Breast epithelium (tissue), 4 donors: ENCODE measurements at regions not wholly inside any gene's neighbourhood (a gene's known extent, or its start where the extent isn't known, plus 50 kb on each side); places are given as distances from the start of the nearest gene placed in this dataset.
"Not testable (repeated sequence)": the region's sequence is repeated elsewhere in the genome, so short reads cannot be mapped to it uniquely, and the experiment has no call there.

Source experiments
- DNase-seq, 2 donors: peaks; one replicate each; pipeline ENCODE4 v3.0.0-alpha.2; 2019; ENCODE audit warnings: low spot score in 2 of 2
- H3K27ac ChIP-seq, 2 donors: fragments of 200-600 bp; sonication (generic) in 1 of 2; one replicate each; pipeline ENCODE4 v1.5.1; 2016 to 2019; ENCODE audit warnings: mild to moderate bottlenecking in 1 of 2
- H3K27me3 ChIP-seq, 2 donors: fragments of 200-600 bp; sonication (generic) in 1 of 2; one replicate each; pipeline versions ENCODE4 v1.5.1 to v1.6.0; 2017 to 2019; ENCODE audit warnings: control low read depth in 1 of 2, mild to moderate bottlenecking in 1 of 2
- H3K36me3 ChIP-seq: fragments of 200-600 bp; one replicate; pipeline ENCODE4 v1.5.1; 2019
- H3K4me1 ChIP-seq, 2 donors: fragments of 200-600 bp; sonication (generic); one replicate each; pipeline ENCODE4 v1.5.1; 2016 to 2019; ENCODE audit warnings: control low read depth in 1 of 2
- H3K4me3 ChIP-seq, 3 donors: fragments of 200-600 bp; sonication (generic); 1 replicate in 2 of 3; 2 replicates in 1 of 3; pipeline ENCODE4 v1.5.1; 2016 to 2019; ENCODE audit warnings: mild to moderate bottlenecking in 3 of 3, moderate library complexity in 2 of 3
- H3K9me3 ChIP-seq, 2 donors: fragments of 200-600 bp; sonication (generic) in 1 of 2; one replicate each; pipeline ENCODE4 v1.5.1; 2016 to 2019; ENCODE audit warnings: control low read depth in 1 of 2
- CTCF ChIP-seq, 3 donors: fragments of 450-650 bp; IDR thresholded peaks; one replicate each; pipeline ENCODE4 v1.5.1; 2016 to 2017; ENCODE audit warnings: antibody characterized with exemption in 3 of 3, mild to moderate bottlenecking in 3 of 3, moderate library complexity in 3 of 3
- POLR2A ChIP-seq: fragments of 450-650 bp; IDR thresholded peaks from one replicate; pipeline ENCODE4 v1.6.1; 2016; ENCODE audit warnings: antibody characterized with exemption, mild to moderate bottlenecking, moderate library complexity
- POLR2AphosphoS5 ChIP-seq, 3 donors: sonication (generic); formaldehyde crosslinking; IDR thresholded peaks; one replicate each; pipeline ENCODE4 v1.6.1; 2017; ENCODE audit warnings: antibody characterized with exemption in 3 of 3
- intact Hi-C: fragments of 100-400 bp; cut with DNase I; formaldehyde crosslinking; loops from one replicate; pipeline ENCODE4 v1.15.1; 2023; ENCODE audit warnings: low total_unique reads

DNA sequence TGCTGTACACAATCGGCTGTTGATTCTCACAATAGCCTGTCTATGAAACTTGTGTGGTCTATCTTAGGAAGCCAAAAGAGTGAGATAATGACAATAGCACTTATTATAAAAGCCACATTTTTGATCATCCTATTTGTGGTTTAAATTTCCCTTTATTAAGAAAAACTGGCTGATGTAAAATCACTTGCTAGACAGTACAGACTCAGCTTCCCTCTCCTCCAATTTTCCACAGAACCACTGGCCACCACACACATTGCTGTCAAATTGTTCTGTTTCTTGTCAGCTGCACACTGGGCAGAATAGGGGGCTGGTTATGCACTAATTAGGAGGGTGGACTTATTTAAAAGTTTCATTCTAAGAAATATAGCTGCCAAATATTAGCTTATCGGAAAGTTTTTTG is 425.9 kb downstream of the EPHA3 start:
- TF ChIP-seq POLR2AphosphoS5 (IDR thresholded peaks at IDR 0.05) (no peak), POLR2A (no peak), CTCF (IDR thresholded peaks at IDR 0.05) (no peak)
- no peak for DNase-seq
- Histone ChIP-seq H3K36me3 (no peaks in the 10 kb centered on the region), H3K27ac (no peak overlapping the region), H3K9me3 (no peaks in the 10 kb centered on the region), H3K4me3 (no peak overlapping the region), H3K4me1 (no peaks in the 10 kb centered on the region), H3K27me3 (no peaks in the 10 kb centered on the region)
- intact Hi-C loops, result loop anchor here (10.0 kb wide), 1 partner anchor 828 kb away; no protein-coding TSS in a partner anchor

GRCh38 chr3:89554587-89554986 is 447.2 kb downstream of the EPHA3 start:
- H3K4me3 ChIP-seq, intact Hi-C loops, H3K9me3 ChIP-seq, H3K4me1 ChIP-seq, H3K36me3 ChIP-seq, H3K27ac ChIP-seq, H3K27me3 ChIP-seq, DNase-seq: not testable (repeated sequence)

DNA sequence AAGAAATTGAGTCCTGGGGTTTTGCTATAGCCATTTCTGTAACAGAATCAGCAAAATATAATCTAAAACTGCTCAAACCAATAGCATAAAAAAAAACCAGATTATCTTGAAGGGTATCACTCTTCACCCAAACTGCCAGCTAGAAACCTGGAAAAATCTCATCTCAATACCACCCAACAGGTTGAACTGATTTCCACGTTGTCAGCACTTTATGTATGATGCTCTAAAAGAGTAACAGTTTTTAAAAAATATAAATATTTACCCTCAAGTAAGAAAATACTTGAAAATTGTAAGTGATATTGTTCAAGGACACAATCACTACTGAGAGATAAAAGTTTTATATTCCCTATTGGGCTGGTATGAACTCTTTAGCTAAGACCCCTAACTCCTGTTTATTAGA is 451.3 kb downstream of the EPHA3 start:
- TF ChIP-seq POLR2AphosphoS5 (IDR thresholded peaks at IDR 0.05), result no peak
- TF ChIP-seq POLR2A, result no peak
- no peak for TF ChIP-seq CTCF (IDR thresholded peaks at IDR 0.05)
- Histone ChIP-seq H3K27me3 (no peaks in the 10 kb centered on the region), H3K4me1 (no peaks in the 10 kb centered on the region), H3K36me3 (no peaks in the 10 kb centered on the region), H3K9me3 (no peaks in the 10 kb centered on the region), H3K4me3 (no peak overlapping the region), H3K27ac (no peak overlapping the region)
- DNase-seq, result no peak
- intact Hi-C loops, result no loop called here

GRCh38 chr3:89560568-89560967 is 453.1 kb downstream of the EPHA3 start:
- Histone ChIP-seq H3K27ac (no peak overlapping the region), H3K4me1 (no peaks in the 10 kb centered on the region), H3K4me3 (no peak overlapping the region), H3K36me3 (no peaks in the 10 kb centered on the region), H3K27me3 (no peaks in the 10 kb centered on the region), H3K9me3 (peaks cover 0 to 14% of the 10 kb centered on the region in 2 donors)
- no peak for DNase-seq
- intact Hi-C loops, result no loop called here
- TF ChIP-seq POLR2AphosphoS5 (IDR thresholded peaks at IDR 0.05), result no peak
- TF ChIP-seq POLR2A, result no peak
- TF ChIP-seq CTCF (IDR thresholded peaks at IDR 0.05), result no peak

GRCh38 chr3:89562373-89562772 is 455.0 kb downstream of the EPHA3 start:
- intact Hi-C loops, result no loop called here
- H3K27me3 ChIP-seq, result no peaks in the 10 kb centered on the region
- no peaks in the 10 kb centered on the region for H3K36me3 ChIP-seq
- H3K9me3 ChIP-seq, result peaks cover 0 to 19% of the 10 kb centered on the region in 2 donors
- no peak for TF ChIP-seq POLR2A
- no peak for TF ChIP-seq POLR2AphosphoS5 (IDR thresholded peaks at IDR 0.05)
- no peak for TF ChIP-seq CTCF (IDR thresholded peaks at IDR 0.05)
- H3K4me3 ChIP-seq, result no peak overlapping the region
- no peak for DNase-seq
- H3K27ac ChIP-seq, result no peak overlapping the region
- no peaks in the 10 kb centered on the region for H3K4me1 ChIP-seq

GRCh38 chr3:89565098-89565497 is 457.7 kb downstream of the EPHA3 start:
- intact Hi-C loops, result no loop called here
- H3K27me3 ChIP-seq, result no peaks in the 10 kb centered on the region
- H3K27ac ChIP-seq, result no peak overlapping the region
- no peak for TF ChIP-seq POLR2AphosphoS5 (IDR thresholded peaks at IDR 0.05)
- TF ChIP-seq CTCF (IDR thresholded peaks at IDR 0.05), result no peak
- no peak for TF ChIP-seq POLR2A
- H3K36me3 ChIP-seq, result no peaks in the 10 kb centered on the region
- H3K9me3 ChIP-seq, result peaks cover 0 to 19% of the 10 kb centered on the region in 2 donors
- no peak overlapping the region for H3K4me3 ChIP-seq
- no peaks in the 10 kb centered on the region for H3K4me1 ChIP-seq
- DNase-seq, result no peak
